ENCODE measurements at regions not wholly inside any gene's neighbourhood (a gene's known extent, or its start where the extent isn't known, plus 50 kb on each side); places are given as distances from the start of the nearest gene placed in this dataset.

- TF ChIP-seq EZH2 (IDR thresholded peaks at IDR 0.05; ENCODE audit: insufficient read depth, poor library complexity, severe bottlenecking), result no peak
- TF ChIP-seq EZH2phosphoT487 (IDR thresholded peaks at IDR 0.05; ENCODE audit: insufficient read depth, low read depth), result no peak
Observed at GRCh38 chr7:53609185-53609584, 573.8 kb downstream of the POM121L12 start.
